GM13976 (cell line): ENCODE measurements at regions not wholly inside any gene's neighbourhood (a gene's known extent, or its start where the extent isn't known, plus 50 kb on each side); places are given as distances from the start of the nearest gene placed in this dataset.
"Not testable (repeated sequence)": the region's sequence is repeated elsewhere in the genome, so short reads cannot be mapped to it uniquely, and the experiment has no call there.

ENCODE experiments used
- DNase-seq: peaks from one replicate; pipeline ENCODE4 v3.0.0; 2012; ENCODE audit warnings: low spot score
- CTCF ChIP-seq: IDR thresholded peaks from 2 replicates; pipeline ENCODE4 v1.5.1; 2012; ENCODE audit warnings: borderline replicate concordance, mild to moderate bottlenecking; ENCODE audit not compliant: insufficient read depth; ENCODE audit errors: extremely low read depth, missing control alignments, control extremely low read depth
- in situ Hi-C: fragments of 300-500 bp; cut with MboI; formaldehyde crosslinking; loops from one replicate; pipeline ENCODE4 v1.12.0; 2022; ENCODE audit warnings: low sequenced_read_pairs, mixed read lengths, inconsistent platforms; ENCODE audit not compliant: unreplicated experiment

- TF ChIP-seq CTCF = no peak
- in situ Hi-C loops = no loop called here
- DNase-seq = no peak
Measured at GRCh38 chr2:147273628-147274027, 571.2 kb upstream of the ACVR2A start.

- in situ Hi-C loops = no loop called here
- DNase-seq = no peak
- no peak for TF ChIP-seq CTCF
Measured at GRCh38 chr2:147273106-147273505, 571.7 kb upstream of the ACVR2A start.

GRCh38 chr2:147269581-147269980, 575.2 kb upstream of the ACVR2A start:
- in situ Hi-C loops, DNase-seq: not testable (repeated sequence)

- in situ Hi-C loops = no loop called here
- DNase-seq = no peak
Measured at GRCh38 chr2:147260241-147260640, 584.6 kb upstream of the ACVR2A start.

GRCh38 chr2:147255812-147256211, 589.0 kb upstream of the ACVR2A start:
- no peak for DNase-seq
- no peak for TF ChIP-seq CTCF
- in situ Hi-C loops = no loop called here

More at GRCh38 chr2:147260241-147260640, 584.6 kb upstream of the ACVR2A start:
- no peak for TF ChIP-seq CTCF

- no peak for DNase-seq
- no peak for TF ChIP-seq CTCF
- in situ Hi-C loops = no loop called here
Measured at GRCh38 chr2:147250652-147251356, 594.0 kb upstream of the ACVR2A start.

- no peak for DNase-seq
- no peak for TF ChIP-seq CTCF
- in situ Hi-C loops = no loop called here
Measured at GRCh38 chr2:147247749-147248148, 597.1 kb upstream of the ACVR2A start.
